ENCODE measurements at regions not wholly inside any gene's neighbourhood (a gene's known extent, or its start where the extent isn't known, plus 50 kb on each side); places are given as distances from the start of the nearest gene placed in this dataset.

- DNase-seq = no peak
Measured at GRCh38 chr2:56626927-56627326, 443.1 kb downstream of the CCDC85A start.

- no peak for DNase-seq
Measured at GRCh38 chr2:56630286-56630685, 446.5 kb downstream of the CCDC85A start.

GRCh38 chr2:56647997-56648396 is 464.2 kb downstream of the CCDC85A start:
- no peak for DNase-seq

GRCh38 chr2:56648802-56649201 is 465.0 kb downstream of the CCDC85A start:
- no peak for DNase-seq

- DNase-seq = no peak
Measured at GRCh38 chr2:56654936-56655335, 471.1 kb downstream of the CCDC85A start.

- DNase-seq = no peak
Measured at GRCh38 chr2:56656826-56657225, 473.0 kb downstream of the CCDC85A start.

- DNase-seq = no peak
Measured at GRCh38 chr2:56666777-56667176, 483.0 kb downstream of the CCDC85A start.

- no peak for DNase-seq
Measured at GRCh38 chr2:56671973-56672569, 488.3 kb downstream of the CCDC85A start.

GRCh38 chr2:56674084-56674483 is 490.3 kb downstream of the CCDC85A start:
- no peak for DNase-seq

GRCh38 chr2:56676966-56677365 is 493.2 kb downstream of the CCDC85A start:
- no peak for DNase-seq

GRCh38 chr2:56680971-56681631 is 497.3 kb downstream of the CCDC85A start:
- no peak for DNase-seq

- no peak for DNase-seq
Measured at GRCh38 chr2:56681659-56682396, 498.0 kb downstream of the CCDC85A start.

GRCh38 chr2:56682397-56682760 is 498.6 kb downstream of the CCDC85A start:
- DNase-seq = no peak

- no peak for DNase-seq
Measured at GRCh38 chr2:56684327-56684726, 500.5 kb downstream of the CCDC85A start.

- no peak for DNase-seq
Measured at GRCh38 chr2:56685205-56685604, 501.4 kb downstream of the CCDC85A start.

GRCh38 chr2:56687169-56687568 is 503.4 kb downstream of the CCDC85A start:
- DNase-seq = no peak

GRCh38 chr2:56688661-56689060 is 504.9 kb downstream of the CCDC85A start:
- DNase-seq = no peak

- no peak for DNase-seq
Measured at GRCh38 chr2:56693501-56693900, 509.7 kb downstream of the CCDC85A start.

GRCh38 chr2:56703001-56703400 is 519.2 kb downstream of the CCDC85A start:
- DNase-seq = no peak

- no peak for DNase-seq
Measured at GRCh38 chr2:56705713-56706112, 521.9 kb downstream of the CCDC85A start.

GRCh38 chr2:56707218-56707617 is 523.4 kb downstream of the CCDC85A start:
- no peak for DNase-seq

- no peak for DNase-seq
Measured at GRCh38 chr2:56707650-56708049, 523.9 kb downstream of the CCDC85A start.

- no peak for DNase-seq
Measured at GRCh38 chr2:56709181-56709580, 525.4 kb downstream of the CCDC85A start.

- no peak for DNase-seq
Measured at GRCh38 chr2:56713161-56713676, 529.4 kb downstream of the CCDC85A start.
